Common myeloid progenitor, CD34-positive (primary cell): ENCODE measurements at regions not wholly inside any gene's neighbourhood (a gene's known extent, or its start where the extent isn't known, plus 50 kb on each side); places are given as distances from the start of the nearest gene placed in this dataset.

ENCODE experiments used
- CTCF ChIA-PET: fragments of 350-600 bp; sonication (Branson Sonifier 250); formaldehyde crosslinking; loops from one replicate; lab custom pipeline; 2021; ENCODE audit warnings: antibody characterized with exemption; lab: Charles Lee
- POLR2A ChIA-PET: fragments of 350-600 bp; sonication (Branson Sonifier 250); formaldehyde crosslinking; loops from one replicate; lab custom pipeline; 2021; ENCODE audit warnings: antibody characterized with exemption; lab: Charles Lee
- DNase-seq, 3 donors: peaks; one replicate each; pipeline versions ENCODE4 v3.0.0 to v3.0.0-alpha.2; 2013
- H3K27ac ChIP-seq, 2 experiments: 1 replicate in 1 of 2; 2 replicates in 1 of 2; pipeline ENCODE4 v1.7.0; 2013; ENCODE audit warnings: inconsistent platforms in 2 of 2, low read length in 2 of 2, mild to moderate bottlenecking in 2 of 2, low read depth in 1 of 2, moderate library complexity in 1 of 2; ENCODE audit not compliant: severe bottlenecking in 2 of 2, insufficient read depth in 1 of 2, poor library complexity in 1 of 2
- H3K27me3 ChIP-seq, 5 experiments: replicated peaks in 2 of 5; 1 replicate in 3 of 5; 2 replicates in 2 of 5; pipeline versions ENCODE4 v1.6.1 to v1.7.0; 2013; ENCODE audit warnings: low read length in 4 of 5, mild to moderate bottlenecking in 2 of 5, moderate library complexity in 2 of 5, inconsistent platforms in 1 of 5; ENCODE audit not compliant: insufficient read depth in 5 of 5, control insufficient read depth in 4 of 5
- H3K36me3 ChIP-seq, 4 experiments: 1 replicate in 2 of 4; 2 replicates in 2 of 4; pipeline versions ENCODE4 v1.6.1 to v1.7.0; 2013; ENCODE audit warnings: low read length in 3 of 4, control low read depth in 1 of 4, mild to moderate bottlenecking in 1 of 4; ENCODE audit not compliant: control insufficient read depth in 4 of 4, insufficient read depth in 4 of 4
- H3K4me1 ChIP-seq, 4 experiments: 1 replicate in 3 of 4; 2 replicates in 1 of 4; pipeline versions ENCODE4 v1.6.1 to v1.7.1; 2013; ENCODE audit warnings: low read length in 3 of 4, mild to moderate bottlenecking in 3 of 4, control low read depth in 1 of 4, inconsistent platforms in 1 of 4, moderate library complexity in 1 of 4; ENCODE audit not compliant: control insufficient read depth in 4 of 4, insufficient read depth in 4 of 4; ENCODE audit errors: control extremely low read depth in 1 of 4
- H3K4me3 ChIP-seq, 7 experiments: 1 replicate in 4 of 7; 2 replicates in 3 of 7; pipeline versions ENCODE4 v1.5.1 to v1.7.0; 2013; ENCODE audit warnings: mild to moderate bottlenecking in 7 of 7, low read length in 6 of 7, moderate library complexity in 6 of 7, inconsistent platforms in 2 of 7, low read depth in 2 of 7, control low read depth in 1 of 7; ENCODE audit not compliant: insufficient read depth in 4 of 7, control insufficient read depth in 1 of 7; ENCODE audit errors: extremely low read depth in 1 of 7
- H3K9me3 ChIP-seq, 5 experiments: 1 replicate in 4 of 5; 2 replicates in 1 of 5; pipeline versions ENCODE4 v1.6.1 to v1.7.1; 2013; ENCODE audit warnings: low read length in 4 of 5, mild to moderate bottlenecking in 2 of 5, inconsistent platforms in 1 of 5, low read depth in 1 of 5, moderate library complexity in 1 of 5; ENCODE audit not compliant: control insufficient read depth in 4 of 5, insufficient read depth in 2 of 5; ENCODE audit errors: control extremely low read depth in 1 of 5
- WGBS: methylation state at CpG from one replicate; pipeline ENCODE4 v1.1.5; 2013; ENCODE audit not compliant: insufficient coverage; 5-methylcytosine and 5-hydroxymethylcytosine counted together

GRCh38 chr6:141354191-141354955, 778.4 kb upstream of the GJE1 start:
- Histone ChIP-seq H3K4me3 (no peak overlapping the region), H3K36me3 (no peaks in the 10 kb centered on the region), H3K4me1 (no peaks in the 10 kb centered on the region), H3K27me3 (no peaks in the 10 kb centered on the region), H3K9me3 (no peaks in the 10 kb centered on the region), H3K27ac (no peak overlapping the region)
- POLR2A ChIA-PET, result no interaction called here
- 100% methylated on average over 2 of the region's 4 CpGs for WGBS
- CTCF ChIA-PET, result interaction anchor here (0.6 to 0.8 kb wide), 2 partner anchors 155 to 185 kb away, joined by 3 read pairs; no protein-coding TSS in a partner anchor
- DNase-seq, result no peak

GRCh38 chr6:141351721-141352120, 781.0 kb upstream of the GJE1 start:
- Histone ChIP-seq H3K36me3 (no peaks in the 10 kb centered on the region), H3K27ac (no peak overlapping the region), H3K4me3 (no peak overlapping the region), H3K27me3 (no peaks in the 10 kb centered on the region), H3K9me3 (no peaks in the 10 kb centered on the region), H3K4me1 (no peaks in the 10 kb centered on the region)
- ChIA-PET POLR2A (no interaction called here), CTCF (no interaction called here)
- no peak for DNase-seq
- no CpG with 5 or more reads among the region's 1 CpG for WGBS

GRCh38 chr6:141349710-141350109, 783.0 kb upstream of the GJE1 start:
- Histone ChIP-seq H3K4me1 (no peaks in the 10 kb centered on the region), H3K27ac (no peak overlapping the region), H3K9me3 (no peaks in the 10 kb centered on the region), H3K27me3 (no peaks in the 10 kb centered on the region), H3K36me3 (no peaks in the 10 kb centered on the region), H3K4me3 (no peak overlapping the region)
- CTCF ChIA-PET, result no interaction called here
- no CpG with 5 or more reads among the region's 1 CpG for WGBS
- DNase-seq, result no peak
- POLR2A ChIA-PET, result no interaction called here

- Histone ChIP-seq H3K27me3 (no peaks in the 10 kb centered on the region), H3K27ac (no peak overlapping the region), H3K4me3 (no peak overlapping the region), H3K9me3 (no peaks in the 10 kb centered on the region), H3K4me1 (no peaks in the 10 kb centered on the region), H3K36me3 (no peaks in the 10 kb centered on the region)
- ChIA-PET POLR2A (no interaction called here), CTCF (no interaction called here)
- WGBS, result 90% methylated on average over 3 of the region's 3 CpGs
- DNase-seq, result no peak
These were observed 784.7 kb upstream of the GJE1 start for GRCh38 chr6:141347906-141348492.

GRCh38 chr6:141347086-141347485, 785.6 kb upstream of the GJE1 start:
- no peak for DNase-seq
- CTCF ChIA-PET, result no interaction called here
- WGBS, result no CpG with 5 or more reads among the region's 1 CpG

GRCh38 chr6:141346535-141346934, 786.2 kb upstream of the GJE1 start:
- H3K4me3 ChIP-seq, result no peak overlapping the region
- ChIA-PET POLR2A (no interaction called here), CTCF (no interaction called here)
- H3K4me1 ChIP-seq, result no peaks in the 10 kb centered on the region
- H3K36me3 ChIP-seq, result no peaks in the 10 kb centered on the region
- WGBS, result 100% methylated on average over 1 of the region's 1 CpG
- no peaks in the 10 kb centered on the region for H3K9me3 ChIP-seq
- no peak for DNase-seq
- no peak overlapping the region for H3K27ac ChIP-seq
- H3K27me3 ChIP-seq, result no peaks in the 10 kb centered on the region

More at GRCh38 chr6:141347086-141347485, 785.6 kb upstream of the GJE1 start:
- Histone ChIP-seq H3K27me3 (no peaks in the 10 kb centered on the region), H3K27ac (no peak overlapping the region), H3K9me3 (no peaks in the 10 kb centered on the region), H3K36me3 (no peaks in the 10 kb centered on the region), H3K4me1 (no peaks in the 10 kb centered on the region), H3K4me3 (no peak overlapping the region)
- POLR2A ChIA-PET, result no interaction called here

GRCh38 chr6:141337191-141337590, 795.5 kb upstream of the GJE1 start:
- POLR2A ChIA-PET, result no interaction called here
- CTCF ChIA-PET, result no interaction called here
- Histone ChIP-seq H3K4me1 (no peaks in the 10 kb centered on the region), H3K36me3 (no peaks in the 10 kb centered on the region), H3K27ac (no peak overlapping the region), H3K9me3 (no peaks in the 10 kb centered on the region), H3K4me3 (no peak overlapping the region), H3K27me3 (no peaks in the 10 kb centered on the region)
- DNase-seq, result no peak
- WGBS, result no CpG with 5 or more reads among the region's 2 CpGs
